Fibroblast of villous mesenchyme (primary cell): ENCODE measurements at regions not wholly inside any gene's neighbourhood (a gene's known extent, or its start where the extent isn't known, plus 50 kb on each side); places are given as distances from the start of the nearest gene placed in this dataset.

Experiments
- DNase-seq: peaks from one replicate; pipeline ENCODE4 v3.0.0-alpha.2; 2010; ENCODE audit warnings: low read depth
- H3K4me3 ChIP-seq: 2 replicates; pipeline ENCODE4 v1.5.1; 2011; ENCODE audit warnings: low read depth, mild to moderate bottlenecking, low read length
- TF ChIP-seq, protein P1 (sequence below): IDR thresholded peaks from 2 replicates; pipeline ENCODE4 v1.5.1; 2012; ENCODE audit warnings: low read depth, mild to moderate bottlenecking, low read length; ENCODE audit not compliant: insufficient read depth

DNA sequence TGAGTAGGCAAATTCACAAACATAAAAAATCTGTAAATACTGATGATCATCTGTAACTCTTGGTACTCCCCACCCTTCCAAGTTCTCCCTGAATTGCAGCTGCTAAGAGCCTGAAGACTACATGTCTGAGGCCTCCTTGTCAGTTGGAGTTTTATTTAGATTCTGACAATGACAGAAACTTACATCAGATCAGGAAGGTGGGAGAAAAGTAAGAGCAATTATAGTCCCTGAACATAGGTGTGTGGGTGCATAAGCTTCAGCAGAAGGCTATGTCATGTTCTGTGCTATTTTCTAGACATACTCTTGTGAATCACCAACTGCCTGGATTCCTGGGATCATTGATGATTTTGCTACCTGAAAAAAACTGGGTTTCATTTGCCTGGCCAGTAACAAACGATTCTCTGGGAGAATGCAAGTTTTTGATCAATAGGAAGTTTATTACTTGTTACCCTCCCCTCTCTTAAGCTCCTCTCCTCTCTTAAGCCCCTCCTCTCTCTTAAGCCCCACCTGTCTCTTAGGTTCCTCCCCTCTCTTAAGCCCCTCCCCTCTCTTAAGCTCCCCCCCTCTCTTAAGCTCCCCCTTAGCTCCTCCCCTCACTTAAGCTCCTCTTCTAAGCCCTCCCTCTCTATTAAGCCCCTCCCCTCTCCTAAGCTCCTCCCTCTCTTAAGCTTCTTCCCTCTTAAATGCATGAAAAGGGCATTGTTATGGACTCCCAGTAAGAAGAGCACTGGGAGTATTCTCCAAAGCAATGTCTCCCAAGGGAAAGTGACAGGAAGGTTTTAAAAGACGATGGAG lies 1183.4 kb upstream of the AUTS2 start:
- no peak overlapping the region for H3K4me3 ChIP-seq
- TF ChIP-seq, protein P1, sequence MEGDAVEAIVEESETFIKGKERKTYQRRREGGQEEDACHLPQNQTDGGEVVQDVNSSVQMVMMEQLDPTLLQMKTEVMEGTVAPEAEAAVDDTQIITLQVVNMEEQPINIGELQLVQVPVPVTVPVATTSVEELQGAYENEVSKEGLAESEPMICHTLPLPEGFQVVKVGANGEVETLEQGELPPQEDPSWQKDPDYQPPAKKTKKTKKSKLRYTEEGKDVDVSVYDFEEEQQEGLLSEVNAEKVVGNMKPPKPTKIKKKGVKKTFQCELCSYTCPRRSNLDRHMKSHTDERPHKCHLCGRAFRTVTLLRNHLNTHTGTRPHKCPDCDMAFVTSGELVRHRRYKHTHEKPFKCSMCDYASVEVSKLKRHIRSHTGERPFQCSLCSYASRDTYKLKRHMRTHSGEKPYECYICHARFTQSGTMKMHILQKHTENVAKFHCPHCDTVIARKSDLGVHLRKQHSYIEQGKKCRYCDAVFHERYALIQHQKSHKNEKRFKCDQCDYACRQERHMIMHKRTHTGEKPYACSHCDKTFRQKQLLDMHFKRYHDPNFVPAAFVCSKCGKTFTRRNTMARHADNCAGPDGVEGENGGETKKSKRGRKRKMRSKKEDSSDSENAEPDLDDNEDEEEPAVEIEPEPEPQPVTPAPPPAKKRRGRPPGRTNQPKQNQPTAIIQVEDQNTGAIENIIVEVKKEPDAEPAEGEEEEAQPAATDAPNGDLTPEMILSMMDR, result no peak
- no peak for DNase-seq

DNA sequence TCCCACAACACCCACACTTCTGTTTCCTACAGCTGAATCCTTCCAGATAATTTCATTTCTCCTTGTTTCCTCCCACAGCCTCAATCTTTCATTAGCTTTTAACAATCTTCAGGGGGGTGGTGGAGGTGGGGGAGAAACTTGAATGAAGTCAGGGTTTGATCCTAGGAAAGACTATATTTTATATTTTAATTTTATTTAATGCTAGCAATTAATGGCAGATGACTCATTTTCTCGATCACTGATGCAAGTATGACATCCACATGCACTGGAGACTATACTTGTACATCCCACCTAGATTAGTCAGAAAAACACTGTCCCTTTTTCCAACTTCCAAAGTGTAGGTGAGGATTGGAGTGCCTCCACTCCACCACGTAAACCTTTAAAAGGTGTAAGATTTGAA lies 1181.3 kb upstream of the AUTS2 start:
- TF ChIP-seq, protein P1, result no peak
- no peak for DNase-seq
- H3K4me3 ChIP-seq, result no peak overlapping the region

DNA sequence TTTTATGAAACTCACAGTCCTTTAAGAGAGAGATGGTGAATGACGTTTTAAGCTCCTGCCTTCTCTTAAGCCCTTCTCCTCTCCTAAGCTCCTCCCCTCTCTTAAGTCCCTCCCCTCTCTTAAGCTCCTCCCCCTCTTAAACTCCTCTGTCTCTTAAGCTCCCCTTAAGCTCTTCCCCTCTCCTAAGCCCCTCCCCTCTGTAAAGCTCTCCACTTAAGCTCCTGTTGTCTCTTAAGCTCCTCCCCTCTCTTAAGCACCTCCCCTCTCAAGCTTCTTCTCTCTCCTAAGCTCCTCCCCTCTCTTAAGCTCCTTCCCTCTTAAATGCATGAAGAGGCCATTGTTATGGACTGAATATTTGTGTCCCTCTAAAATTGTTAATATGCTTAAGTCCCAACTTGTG lies 1180.6 kb upstream of the AUTS2 start:
- TF ChIP-seq, protein P1, result no peak
- DNase-seq, result no peak
- no peak overlapping the region for H3K4me3 ChIP-seq

DNA sequence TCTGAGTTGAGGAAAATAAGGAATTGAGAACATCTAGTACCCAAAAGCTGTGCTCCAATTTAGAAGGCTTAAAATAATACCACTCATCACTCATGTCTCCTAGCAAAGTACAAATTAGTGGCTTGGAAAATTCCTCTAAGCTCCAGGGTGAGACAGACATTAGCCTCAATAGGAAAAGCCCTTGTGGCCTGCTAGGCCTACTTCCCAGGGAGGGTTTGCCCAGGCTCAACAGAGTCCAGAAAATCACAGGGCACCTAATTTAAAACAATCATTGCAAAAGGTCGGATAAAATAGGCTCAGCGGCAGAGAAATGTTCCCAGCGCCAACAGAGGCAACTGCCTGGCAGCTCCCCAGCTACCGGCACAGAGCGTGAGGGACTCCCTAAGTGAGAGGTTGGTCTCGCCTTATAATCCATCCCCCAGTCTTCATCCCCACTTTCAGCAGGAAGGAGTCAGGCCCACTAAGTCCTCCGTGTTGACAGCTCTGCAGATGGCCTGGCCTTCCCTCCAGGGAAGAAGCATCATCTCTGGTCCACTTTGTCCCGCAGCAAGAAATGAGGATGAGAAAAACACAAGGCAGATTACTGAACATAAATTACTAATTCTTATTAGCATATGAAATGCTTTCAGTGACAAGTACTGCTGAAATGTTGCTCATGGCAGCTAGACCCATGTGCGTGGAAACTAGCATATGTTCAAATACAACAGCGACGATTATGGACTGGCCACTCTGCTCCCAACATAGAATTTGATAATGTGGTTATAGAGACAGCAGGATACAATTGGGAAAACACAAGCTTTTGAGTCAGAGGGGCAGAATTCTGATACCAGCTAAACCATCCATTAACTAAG lies 1177.7 kb upstream of the AUTS2 start:
- TF ChIP-seq, protein P1, result no peak
- no peak overlapping the region for H3K4me3 ChIP-seq
- no peak for DNase-seq

DNA sequence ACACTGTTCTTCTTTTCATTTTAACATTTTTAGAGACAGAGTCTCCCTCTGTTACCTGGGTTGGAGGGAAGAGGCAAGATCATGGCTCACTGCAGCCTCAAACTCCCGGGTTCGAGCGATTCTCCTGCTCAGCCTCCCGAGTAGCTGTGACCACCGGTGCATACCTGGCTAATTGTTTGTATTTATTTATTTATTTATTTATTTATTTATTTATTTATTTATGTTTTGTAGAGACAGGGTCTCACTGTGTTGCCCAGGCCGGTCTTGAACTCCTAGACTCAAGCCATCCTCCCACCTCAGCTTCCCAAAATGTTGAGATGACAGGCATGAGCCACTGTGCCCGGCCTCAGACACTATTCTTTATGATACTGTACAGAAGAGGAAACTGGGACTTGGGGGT lies 1176.6 kb upstream of the AUTS2 start:
- no peak overlapping the region for H3K4me3 ChIP-seq
- TF ChIP-seq, protein P1, result no peak
- no peak for DNase-seq

DNA sequence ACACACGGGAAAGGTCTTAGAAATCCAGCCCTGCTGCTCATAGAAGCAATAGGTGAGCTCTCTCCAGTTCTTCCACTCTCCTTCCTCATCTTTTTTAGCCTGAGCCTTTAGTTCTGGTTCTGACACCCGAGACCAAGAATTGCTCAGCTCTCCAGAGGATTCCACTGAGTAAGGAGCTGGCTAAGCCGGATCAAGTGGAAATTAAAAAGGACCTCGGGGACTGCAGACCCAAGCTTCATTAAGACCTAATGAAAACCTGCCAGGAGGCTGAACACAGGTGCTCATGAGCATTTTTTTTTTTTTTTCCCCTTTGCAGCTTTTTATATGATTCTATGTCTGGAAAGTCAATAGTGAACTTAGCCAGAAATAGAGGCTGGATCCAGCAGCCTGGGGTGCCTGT lies 1176.0 kb upstream of the AUTS2 start:
- no peak for DNase-seq
- no peak overlapping the region for H3K4me3 ChIP-seq
- TF ChIP-seq, protein P1, result no peak
